Mucosa of descending colon (tissue), 3 donors: ENCODE measurements at regions not wholly inside any gene's neighbourhood (a gene's known extent, or its start where the extent isn't known, plus 50 kb on each side); places are given as distances from the start of the nearest gene placed in this dataset.

Experiments
- ATAC-seq: fragments of 200-7000 bp; cut with Tn5 transposase; one replicate; pipeline ENCODE4 v1.9.1; 2020; ENCODE audit warnings: mild to moderate bottlenecking, moderate library complexity
- DNase-seq, 3 donors: peaks; one replicate each; pipeline ENCODE4 v3.0.0-alpha.2; 2020
- H3K36me3 ChIP-seq: fragments of 200-600 bp; one replicate; pipeline ENCODE4 v1.8.0; 2021; ENCODE audit warnings: low read depth, mild to moderate bottlenecking
- H3K4me1 ChIP-seq: fragments of 200-600 bp; one replicate; pipeline ENCODE4 v1.8.0; 2021; ENCODE audit warnings: low read depth, mild to moderate bottlenecking
- H3K4me3 ChIP-seq: fragments of 200-600 bp; one replicate; pipeline ENCODE4 v1.8.0; 2021; ENCODE audit warnings: mild to moderate bottlenecking
- H3K9me3 ChIP-seq: fragments of 200-600 bp; one replicate; pipeline ENCODE4 v1.8.0; 2021; ENCODE audit warnings: mild to moderate bottlenecking
- CTCF ChIP-seq: fragments of 200-600 bp; IDR thresholded peaks from one replicate; pipeline ENCODE4 v1.8.0; 2022; ENCODE audit warnings: antibody characterized with exemption, mild to moderate bottlenecking
- intact Hi-C, 2 donors: fragments of 100-400 bp; cut with DNase I in 1 of 2; cut with micrococcal nuclease in 1 of 2; formaldehyde crosslinking; loops; one replicate each; pipeline versions ENCODE4 v1.11.0 to v1.11.1; 2022; cut with DNase I, micrococcal nuclease
- donor health status: DM: no; HTN: no; CAD: no; lungs with moderate emphysema.
- donor health status: DM: no; HTN: no; CAD: no.
- donor health status: DM: no; HTN: yes; CAD: no.

DNA sequence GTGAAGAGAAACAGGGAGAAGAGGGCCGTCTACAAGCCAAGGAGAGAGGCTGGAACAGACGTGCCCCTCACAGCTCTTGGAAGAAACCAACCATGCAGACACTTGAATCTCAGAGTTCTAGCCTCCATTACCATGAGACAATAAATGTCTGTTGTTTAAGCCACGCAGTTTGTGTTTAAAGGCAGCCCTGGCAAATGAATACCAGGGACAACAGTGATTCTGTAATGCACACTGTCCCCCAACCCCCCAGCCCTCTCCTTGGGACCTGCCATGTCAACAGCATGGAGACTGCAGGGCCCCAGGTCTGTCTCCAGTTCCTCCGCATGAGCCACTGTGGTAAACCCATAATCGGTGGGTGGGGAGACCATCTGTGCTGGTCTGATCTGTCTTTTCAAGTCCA is 348.0 kb upstream of the KLF3 start:
- intact Hi-C loops, result loop anchor here in 1 of 2 donors (5.0 kb wide), 2 partner anchors 139 to 416 kb away; no protein-coding TSS in a partner anchor
- DNase-seq (no peak), ATAC-seq (no peak)
- TF ChIP-seq CTCF, result no peak
- Histone ChIP-seq H3K36me3 (no peaks in the 10 kb centered on the region), H3K4me1 (peaks cover 49% of the 10 kb centered on the region), H3K9me3 (no peaks in the 10 kb centered on the region), H3K4me3 (no peak overlapping the region)

DNA sequence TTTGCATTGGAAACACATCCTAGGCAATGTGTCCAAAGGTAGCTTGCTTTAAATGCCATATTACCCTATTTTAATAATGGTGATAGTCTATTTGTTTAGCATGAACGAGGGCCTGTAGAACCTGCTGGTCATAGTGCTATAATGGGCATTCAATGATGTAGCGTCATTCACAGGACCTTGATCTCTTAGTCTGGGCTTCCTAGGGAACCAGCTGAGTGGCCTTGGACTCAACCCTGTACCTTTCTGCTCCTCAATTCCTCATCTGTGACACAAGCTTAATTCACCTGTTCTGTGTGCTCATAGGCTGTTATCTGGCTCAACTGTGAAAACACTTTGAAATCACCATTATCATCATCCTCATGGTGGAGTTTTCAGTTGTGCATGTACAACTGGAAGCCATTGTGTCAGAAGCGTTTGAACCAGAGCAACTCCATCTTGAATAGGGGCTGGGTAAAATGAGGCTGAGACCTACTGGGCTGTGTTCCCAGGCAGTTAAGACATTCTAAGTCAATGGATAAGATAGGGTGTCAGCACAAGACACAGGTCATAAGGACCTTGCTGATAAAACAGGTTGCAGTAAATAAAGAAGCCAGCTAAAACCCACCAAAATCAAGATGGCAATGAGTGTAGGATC is 346.8 kb upstream of the KLF3 start:
- DNase-seq (no peak), ATAC-seq (no peak)
- Histone ChIP-seq H3K36me3 (no peaks in the 10 kb centered on the region), H3K4me1 (peaks cover 49% of the 10 kb centered on the region), H3K9me3 (no peaks in the 10 kb centered on the region), H3K4me3 (no peak overlapping the region)
- intact Hi-C loops, result loop anchor here in 1 of 2 donors (5.0 kb wide), 2 partner anchors 140 to 415 kb away; no protein-coding TSS in a partner anchor
- no peak for TF ChIP-seq CTCF

GRCh38 chr4:38318737-38319455 is 345.1 kb upstream of the KLF3 start:
- Histone ChIP-seq H3K4me1 (peaks cover 36% of the 10 kb centered on the region), H3K36me3 (no peaks in the 10 kb centered on the region), H3K4me3 (peak overlapping the region; percentile 9), H3K9me3 (no peaks in the 10 kb centered on the region)
- peak; percentile 85 for ATAC-seq
- DNase-seq, result peak; percentile 88 to 94 (median 93)
- intact Hi-C loops, result loop anchor here in 1 of 2 donors (5.0 kb wide), 2 partner anchors 142 to 413 kb away; no protein-coding TSS in a partner anchor
- TF ChIP-seq CTCF, result no peak

DNA sequence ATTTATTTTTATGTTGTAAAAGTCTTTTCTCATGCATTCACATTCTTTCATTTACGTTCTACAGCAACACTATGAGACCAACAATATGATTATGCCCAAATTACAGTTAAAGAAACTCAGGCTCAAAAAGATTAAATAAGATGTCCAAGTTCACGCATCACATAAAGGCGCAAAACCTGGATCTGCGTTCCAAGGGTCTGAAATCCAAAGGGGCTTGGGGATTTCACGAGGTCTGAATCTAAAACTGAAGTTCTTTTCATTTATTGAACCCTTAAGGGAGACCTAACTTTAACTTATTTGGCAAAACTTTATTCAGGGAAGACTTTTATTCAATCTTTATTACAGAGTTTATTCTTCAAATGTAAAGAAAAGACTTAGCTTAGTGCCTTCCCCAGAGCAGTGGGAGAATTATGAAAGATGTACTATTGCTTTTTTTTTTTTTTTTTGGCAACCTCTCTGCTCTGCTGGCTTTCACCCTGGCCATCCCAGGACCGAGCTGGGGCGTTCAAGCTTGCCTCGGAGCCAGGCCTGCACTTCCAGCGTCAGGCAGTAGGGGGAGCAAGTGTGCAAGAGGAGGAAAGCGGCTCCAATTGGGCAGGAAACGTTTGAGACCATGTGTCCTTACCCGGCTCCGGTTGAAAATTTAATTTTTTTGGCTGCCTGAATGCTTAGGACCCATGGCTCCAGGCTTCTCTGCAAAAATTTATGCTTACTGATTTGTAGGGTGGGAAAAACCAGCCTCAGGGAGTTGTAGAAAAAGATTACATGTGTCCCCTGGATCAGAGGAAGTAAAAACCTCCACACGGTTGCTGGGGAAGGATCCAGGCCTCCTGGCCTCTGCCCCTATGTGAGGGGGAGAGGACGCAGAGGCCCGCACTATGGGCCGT is 344.3 kb upstream of the KLF3 start:
- ATAC-seq, result peak; percentile 89

More for the DNA sequence above, 344.3 kb upstream of the KLF3 start:
- Histone ChIP-seq H3K4me1 (peaks cover 28% of the 10 kb centered on the region), H3K4me3 (peak overlapping the region; percentile 9), H3K9me3 (no peaks in the 10 kb centered on the region), H3K36me3 (no peaks in the 10 kb centered on the region)
- intact Hi-C loops, result loop anchor here (5.0 to 10.0 kb wide), 6 partner anchors 142 to 413 kb away; no protein-coding TSS in a partner anchor
- TF ChIP-seq CTCF, result peak; percentile 99
- DNase-seq, result peak; percentile 94 to 99 (median 99)
